ENCODE measurements at regions not wholly inside any gene's neighbourhood (a gene's known extent, or its start where the extent isn't known, plus 50 kb on each side); places are given as distances from the start of the nearest gene placed in this dataset.

DNA sequence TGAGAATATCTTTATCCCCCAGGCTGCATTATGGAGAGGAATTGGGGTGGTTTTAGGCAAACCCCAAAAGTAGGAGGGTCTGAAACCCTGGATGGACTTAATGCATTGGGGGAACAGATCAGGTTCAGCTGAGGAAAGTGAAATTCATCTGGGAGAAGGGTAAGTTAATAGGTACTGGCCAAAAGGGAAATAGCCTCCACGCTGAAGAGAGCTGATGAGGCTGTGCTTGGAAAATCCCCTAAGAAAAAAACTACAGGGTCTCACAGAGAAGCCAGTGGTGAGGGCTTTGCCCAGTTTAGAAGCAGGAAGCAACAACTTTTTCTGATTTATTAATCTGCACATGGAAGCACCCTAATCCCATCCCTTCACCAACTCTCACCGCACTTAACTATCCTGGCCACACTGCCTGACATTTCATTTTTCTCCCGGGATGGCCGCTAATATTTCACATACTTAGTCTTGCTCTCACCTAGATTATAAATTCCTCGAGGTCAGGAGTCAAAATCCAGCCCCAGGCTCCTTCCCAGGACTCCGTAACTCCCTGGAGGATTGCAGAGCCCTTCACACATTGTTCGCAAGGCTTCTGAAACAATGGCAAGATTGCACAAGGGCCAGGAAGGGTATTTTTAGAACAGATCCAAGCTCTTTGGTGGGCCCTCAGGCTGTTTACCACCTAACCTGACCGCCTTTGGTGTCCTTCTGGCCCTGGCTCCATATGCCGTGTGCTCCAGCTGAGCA is 60.9 kb upstream of the TARBP1 start (continued):
- TF ChIP-seq, protein P1, sequence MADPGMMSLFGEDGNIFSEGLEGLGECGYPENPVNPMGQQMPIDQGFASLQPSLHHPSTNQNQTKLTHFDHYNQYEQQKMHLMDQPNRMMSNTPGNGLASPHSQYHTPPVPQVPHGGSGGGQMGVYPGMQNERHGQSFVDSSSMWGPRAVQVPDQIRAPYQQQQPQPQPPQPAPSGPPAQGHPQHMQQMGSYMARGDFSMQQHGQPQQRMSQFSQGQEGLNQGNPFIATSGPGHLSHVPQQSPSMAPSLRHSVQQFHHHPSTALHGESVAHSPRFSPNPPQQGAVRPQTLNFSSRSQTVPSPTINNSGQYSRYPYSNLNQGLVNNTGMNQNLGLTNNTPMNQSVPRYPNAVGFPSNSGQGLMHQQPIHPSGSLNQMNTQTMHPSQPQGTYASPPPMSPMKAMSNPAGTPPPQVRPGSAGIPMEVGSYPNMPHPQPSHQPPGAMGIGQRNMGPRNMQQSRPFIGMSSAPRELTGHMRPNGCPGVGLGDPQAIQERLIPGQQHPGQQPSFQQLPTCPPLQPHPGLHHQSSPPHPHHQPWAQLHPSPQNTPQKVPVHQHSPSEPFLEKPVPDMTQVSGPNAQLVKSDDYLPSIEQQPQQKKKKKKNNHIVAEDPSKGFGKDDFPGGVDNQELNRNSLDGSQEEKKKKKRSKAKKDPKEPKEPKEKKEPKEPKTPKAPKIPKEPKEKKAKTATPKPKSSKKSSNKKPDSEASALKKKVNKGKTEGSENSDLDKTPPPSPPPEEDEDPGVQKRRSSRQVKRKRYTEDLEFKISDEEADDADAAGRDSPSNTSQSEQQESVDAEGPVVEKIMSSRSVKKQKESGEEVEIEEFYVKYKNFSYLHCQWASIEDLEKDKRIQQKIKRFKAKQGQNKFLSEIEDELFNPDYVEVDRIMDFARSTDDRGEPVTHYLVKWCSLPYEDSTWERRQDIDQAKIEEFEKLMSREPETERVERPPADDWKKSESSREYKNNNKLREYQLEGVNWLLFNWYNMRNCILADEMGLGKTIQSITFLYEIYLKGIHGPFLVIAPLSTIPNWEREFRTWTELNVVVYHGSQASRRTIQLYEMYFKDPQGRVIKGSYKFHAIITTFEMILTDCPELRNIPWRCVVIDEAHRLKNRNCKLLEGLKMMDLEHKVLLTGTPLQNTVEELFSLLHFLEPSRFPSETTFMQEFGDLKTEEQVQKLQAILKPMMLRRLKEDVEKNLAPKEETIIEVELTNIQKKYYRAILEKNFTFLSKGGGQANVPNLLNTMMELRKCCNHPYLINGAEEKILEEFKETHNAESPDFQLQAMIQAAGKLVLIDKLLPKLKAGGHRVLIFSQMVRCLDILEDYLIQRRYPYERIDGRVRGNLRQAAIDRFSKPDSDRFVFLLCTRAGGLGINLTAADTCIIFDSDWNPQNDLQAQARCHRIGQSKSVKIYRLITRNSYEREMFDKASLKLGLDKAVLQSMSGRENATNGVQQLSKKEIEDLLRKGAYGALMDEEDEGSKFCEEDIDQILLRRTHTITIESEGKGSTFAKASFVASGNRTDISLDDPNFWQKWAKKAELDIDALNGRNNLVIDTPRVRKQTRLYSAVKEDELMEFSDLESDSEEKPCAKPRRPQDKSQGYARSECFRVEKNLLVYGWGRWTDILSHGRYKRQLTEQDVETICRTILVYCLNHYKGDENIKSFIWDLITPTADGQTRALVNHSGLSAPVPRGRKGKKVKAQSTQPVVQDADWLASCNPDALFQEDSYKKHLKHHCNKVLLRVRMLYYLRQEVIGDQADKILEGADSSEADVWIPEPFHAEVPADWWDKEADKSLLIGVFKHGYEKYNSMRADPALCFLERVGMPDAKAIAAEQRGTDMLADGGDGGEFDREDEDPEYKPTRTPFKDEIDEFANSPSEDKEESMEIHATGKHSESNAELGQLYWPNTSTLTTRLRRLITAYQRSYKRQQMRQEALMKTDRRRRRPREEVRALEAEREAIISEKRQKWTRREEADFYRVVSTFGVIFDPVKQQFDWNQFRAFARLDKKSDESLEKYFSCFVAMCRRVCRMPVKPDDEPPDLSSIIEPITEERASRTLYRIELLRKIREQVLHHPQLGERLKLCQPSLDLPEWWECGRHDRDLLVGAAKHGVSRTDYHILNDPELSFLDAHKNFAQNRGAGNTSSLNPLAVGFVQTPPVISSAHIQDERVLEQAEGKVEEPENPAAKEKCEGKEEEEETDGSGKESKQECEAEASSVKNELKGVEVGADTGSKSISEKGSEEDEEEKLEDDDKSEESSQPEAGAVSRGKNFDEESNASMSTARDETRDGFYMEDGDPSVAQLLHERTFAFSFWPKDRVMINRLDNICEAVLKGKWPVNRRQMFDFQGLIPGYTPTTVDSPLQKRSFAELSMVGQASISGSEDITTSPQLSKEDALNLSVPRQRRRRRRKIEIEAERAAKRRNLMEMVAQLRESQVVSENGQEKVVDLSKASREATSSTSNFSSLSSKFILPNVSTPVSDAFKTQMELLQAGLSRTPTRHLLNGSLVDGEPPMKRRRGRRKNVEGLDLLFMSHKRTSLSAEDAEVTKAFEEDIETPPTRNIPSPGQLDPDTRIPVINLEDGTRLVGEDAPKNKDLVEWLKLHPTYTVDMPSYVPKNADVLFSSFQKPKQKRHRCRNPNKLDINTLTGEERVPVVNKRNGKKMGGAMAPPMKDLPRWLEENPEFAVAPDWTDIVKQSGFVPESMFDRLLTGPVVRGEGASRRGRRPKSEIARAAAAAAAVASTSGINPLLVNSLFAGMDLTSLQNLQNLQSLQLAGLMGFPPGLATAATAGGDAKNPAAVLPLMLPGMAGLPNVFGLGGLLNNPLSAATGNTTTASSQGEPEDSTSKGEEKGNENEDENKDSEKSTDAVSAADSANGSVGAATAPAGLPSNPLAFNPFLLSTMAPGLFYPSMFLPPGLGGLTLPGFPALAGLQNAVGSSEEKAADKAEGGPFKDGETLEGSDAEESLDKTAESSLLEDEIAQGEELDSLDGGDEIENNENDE (IDR thresholded peaks at IDR 0.05; ENCODE audit: insufficient replicate concordance, low read length), result no peak

Measured in H1 (cell line).